MCF 10A (cell line): ENCODE measurements at regions not wholly inside any gene's neighbourhood (a gene's known extent, or its start where the extent isn't known, plus 50 kb on each side); places are given as distances from the start of the nearest gene placed in this dataset.

Experiments used
- BruUV-seq: library from RNA; stranded (reverse); fragments of 400-500 nt; replicated peaks from 2 replicates; lab custom pipeline; 2021; lab: Mats Ljungman, UMichigan
- CTCF ChIA-PET: fragments of 300-600 bp; sonication (Branson Sonifier 250); formaldehyde crosslinking; extraction: SDS; loops from one replicate; lab custom pipeline; 2021; ENCODE audit warnings: antibody characterized with exemption, inconsistent platforms; lab: Yijun Ruan, JAX
- POLR2A ChIA-PET: fragments of 300-600, 350-650 bp; sonication (Branson Sonifier 250); formaldehyde crosslinking; extraction: SDS; loops from one replicate; lab custom pipeline; 2020; ENCODE audit warnings: antibody characterized with exemption, inconsistent platforms; lab: Yijun Ruan, JAX
- DNase-seq: peaks from one replicate; pipeline ENCODE4 v3.0.0-alpha.2; 2018; ENCODE audit not compliant: unreplicated experiment
- H3K27ac Mint-ChIP-seq: one replicate; pipeline ENCODE4 v1.8.0; 2022; ENCODE audit warnings: mild to moderate bottlenecking, low read depth, mixed read lengths; ENCODE audit not compliant: unreplicated experiment
- H3K27me3 Mint-ChIP-seq: one replicate; pipeline ENCODE4 v1.8.0; 2022; ENCODE audit warnings: mixed read lengths; ENCODE audit not compliant: insufficient read depth, unreplicated experiment
- H3K36me3 Mint-ChIP-seq: one replicate; pipeline ENCODE4 v1.8.0; 2022; ENCODE audit warnings: mild to moderate bottlenecking, moderate library complexity, mixed read lengths; ENCODE audit not compliant: insufficient read depth, unreplicated experiment
- H3K4me1 Mint-ChIP-seq: one replicate; pipeline ENCODE4 v1.8.0; 2022; ENCODE audit warnings: mixed read lengths; ENCODE audit not compliant: insufficient read depth, unreplicated experiment
- H3K4me3 Mint-ChIP-seq: one replicate; pipeline ENCODE4 v1.8.0; 2022; ENCODE audit warnings: mild to moderate bottlenecking, moderate library complexity, mixed read lengths; ENCODE audit not compliant: unreplicated experiment
- H3K9me3 Mint-ChIP-seq: one replicate; pipeline ENCODE4 v1.8.0; 2022; ENCODE audit warnings: mixed read lengths; ENCODE audit not compliant: unreplicated experiment
- intact Hi-C: fragments of 100-400 bp; cut with micrococcal nuclease; formaldehyde crosslinking; loops from 2 replicates; pipeline ENCODE4 v1.14.1; 2022
- TF ChIP-seq, protein P1 (sequence below): fragments of 200-600 bp; IDR thresholded peaks from one replicate; pipeline ENCODE4 v1.8.0; 2022; ENCODE audit warnings: antibody characterized with exemption, mild to moderate bottlenecking; ENCODE audit not compliant: unreplicated experiment

DNA sequence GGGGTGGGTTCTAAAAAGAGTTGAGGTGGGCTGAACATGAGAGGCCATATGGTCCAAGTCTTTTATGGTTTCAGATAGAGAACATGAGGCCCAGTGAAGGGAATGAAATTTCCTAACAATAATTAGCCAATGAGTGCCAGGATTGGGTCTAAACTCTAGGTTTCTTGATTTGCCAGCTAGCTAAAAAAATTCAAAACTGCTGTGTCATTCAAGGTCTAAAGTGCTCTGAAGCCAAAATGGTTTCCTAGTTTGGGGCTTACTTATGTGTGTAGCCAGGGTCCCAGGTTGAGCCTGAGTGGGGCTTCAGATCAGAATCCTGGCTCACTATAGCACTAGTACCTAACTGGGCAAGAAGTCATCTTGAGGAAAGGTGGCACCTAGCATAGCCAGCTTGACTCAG lies 55.3 kb upstream of the SYN2 start:
- no peaks in the 10 kb centered on the region for H3K9me3 Mint-ChIP-seq
- H3K4me3 Mint-ChIP-seq: no peak overlapping the region
- peaks cover 40% of the 10 kb centered on the region for H3K27me3 Mint-ChIP-seq
- H3K4me1 Mint-ChIP-seq: no peaks in the 10 kb centered on the region
- intact Hi-C loops: no loop called here
- CTCF ChIA-PET: interaction anchor here (0.7 kb wide), 1 partner anchor 1456 kb away, joined by 3 read pairs; no protein-coding TSS in a partner anchor
- POLR2A ChIA-PET: no interaction called here
- H3K27ac Mint-ChIP-seq: no peak overlapping the region
- no peak for DNase-seq
- H3K36me3 Mint-ChIP-seq: no peaks in the 10 kb centered on the region
- no TSS peak for BruUV-seq
- TF ChIP-seq, protein P1, sequence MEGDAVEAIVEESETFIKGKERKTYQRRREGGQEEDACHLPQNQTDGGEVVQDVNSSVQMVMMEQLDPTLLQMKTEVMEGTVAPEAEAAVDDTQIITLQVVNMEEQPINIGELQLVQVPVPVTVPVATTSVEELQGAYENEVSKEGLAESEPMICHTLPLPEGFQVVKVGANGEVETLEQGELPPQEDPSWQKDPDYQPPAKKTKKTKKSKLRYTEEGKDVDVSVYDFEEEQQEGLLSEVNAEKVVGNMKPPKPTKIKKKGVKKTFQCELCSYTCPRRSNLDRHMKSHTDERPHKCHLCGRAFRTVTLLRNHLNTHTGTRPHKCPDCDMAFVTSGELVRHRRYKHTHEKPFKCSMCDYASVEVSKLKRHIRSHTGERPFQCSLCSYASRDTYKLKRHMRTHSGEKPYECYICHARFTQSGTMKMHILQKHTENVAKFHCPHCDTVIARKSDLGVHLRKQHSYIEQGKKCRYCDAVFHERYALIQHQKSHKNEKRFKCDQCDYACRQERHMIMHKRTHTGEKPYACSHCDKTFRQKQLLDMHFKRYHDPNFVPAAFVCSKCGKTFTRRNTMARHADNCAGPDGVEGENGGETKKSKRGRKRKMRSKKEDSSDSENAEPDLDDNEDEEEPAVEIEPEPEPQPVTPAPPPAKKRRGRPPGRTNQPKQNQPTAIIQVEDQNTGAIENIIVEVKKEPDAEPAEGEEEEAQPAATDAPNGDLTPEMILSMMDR: no peak

DNA sequence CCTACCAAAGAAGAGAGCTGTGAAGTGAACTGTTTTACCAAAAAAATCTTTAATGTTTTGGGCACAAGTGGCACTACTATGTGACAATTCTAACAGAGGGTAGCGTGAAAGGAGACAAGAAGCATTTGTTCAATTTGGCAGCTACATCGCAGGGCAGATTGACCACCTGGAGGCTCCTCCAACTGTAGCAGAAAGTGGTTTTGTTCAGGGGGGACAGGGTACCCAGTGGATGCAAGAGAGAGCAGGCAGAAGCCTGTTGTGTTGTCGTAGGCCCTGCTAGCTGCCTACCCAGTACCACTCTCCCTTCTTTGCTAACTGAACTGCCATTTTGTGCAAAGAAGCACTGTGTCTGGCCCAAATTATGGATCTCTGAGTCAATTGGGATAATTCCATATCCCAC lies 54.8 kb upstream of the SYN2 start:
- Mint-ChIP-seq H3K36me3 (no peaks in the 10 kb centered on the region), H3K4me1 (no peaks in the 10 kb centered on the region), H3K27me3 (peaks cover 40% of the 10 kb centered on the region), H3K4me3 (no peak overlapping the region), H3K9me3 (no peaks in the 10 kb centered on the region), H3K27ac (no peak overlapping the region)
- DNase-seq: no peak
- CTCF ChIA-PET: interaction anchor here (0.7 kb wide), 1 partner anchor 1456 kb away, joined by 3 read pairs; no protein-coding TSS in a partner anchor
- intact Hi-C loops: no loop called here
- POLR2A ChIA-PET: no interaction called here
- TF ChIP-seq, protein P1: no peak
- no TSS peak for BruUV-seq

DNA sequence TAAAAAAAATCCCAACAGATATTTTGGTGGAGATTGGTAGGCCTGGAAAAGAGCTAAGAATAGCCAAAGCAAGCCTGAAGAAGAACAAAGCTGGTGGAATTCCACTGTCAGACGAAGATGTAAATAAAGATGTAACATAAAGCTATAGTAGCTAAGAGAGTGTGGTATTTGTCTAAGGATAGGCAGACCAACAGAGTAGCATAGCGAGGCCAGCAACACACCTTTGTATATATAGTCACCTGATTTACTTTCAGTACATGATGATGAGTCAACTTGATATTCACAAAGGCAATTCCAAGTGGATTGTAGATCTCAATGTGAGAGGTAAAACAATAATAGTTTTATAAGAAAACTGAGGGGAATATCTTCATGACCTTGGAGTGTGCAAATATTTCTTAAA lies 53.6 kb upstream of the SYN2 start:
- CTCF ChIA-PET: no interaction called here
- H3K36me3 Mint-ChIP-seq: no peaks in the 10 kb centered on the region
- POLR2A ChIA-PET: interaction anchor here (0.9 kb wide), 1 partner anchor 13 kb away, joined by 3 read pairs; no protein-coding TSS in a partner anchor

DNA sequence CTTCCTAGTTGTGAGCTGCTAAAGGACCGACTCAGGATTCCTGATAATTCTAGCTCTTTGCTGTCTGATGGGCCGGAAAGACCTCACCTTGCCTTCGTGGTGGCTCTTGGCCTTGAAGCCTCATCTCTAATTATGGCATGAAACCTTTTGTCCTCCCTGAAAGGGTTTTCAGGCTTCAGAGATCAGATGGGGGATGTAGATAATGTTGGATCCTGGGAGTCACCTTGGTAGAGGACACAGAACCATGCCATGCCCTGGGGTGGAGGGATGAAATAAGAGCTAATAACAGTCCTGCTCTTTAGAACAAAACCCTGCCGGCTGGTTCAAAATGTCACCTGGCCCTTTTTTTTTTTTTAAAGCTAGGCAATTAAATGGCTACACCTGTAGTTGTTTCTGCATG lies 50.8 kb upstream of the SYN2 start:
- intact Hi-C loops: no loop called here
- H3K36me3 Mint-ChIP-seq: no peaks in the 10 kb centered on the region
- TF ChIP-seq, protein P1: no peak
- no peak overlapping the region for H3K4me3 Mint-ChIP-seq
- POLR2A ChIA-PET: interaction anchor here (0.5 kb wide), 1 partner anchor 9 kb away, joined by 3 read pairs; no protein-coding TSS in a partner anchor
- no peaks in the 10 kb centered on the region for H3K4me1 Mint-ChIP-seq
- CTCF ChIA-PET: interaction anchor here (0.7 to 2.8 kb wide), 2 partner anchors 9 to 10 kb away, joined by 3 to 13 read pairs; no protein-coding TSS in a partner anchor
- DNase-seq: no peak
- no peaks in the 10 kb centered on the region for H3K9me3 Mint-ChIP-seq
- no peak overlapping the region for H3K27ac Mint-ChIP-seq
- H3K27me3 Mint-ChIP-seq: peaks cover 32% of the 10 kb centered on the region
- BruUV-seq: no TSS peak

More for the DNA sequence above, 53.6 kb upstream of the SYN2 start:
- H3K27ac Mint-ChIP-seq: no peak overlapping the region
- TF ChIP-seq, protein P1: no peak
- intact Hi-C loops: no loop called here
- BruUV-seq: no TSS peak
- DNase-seq: no peak
- H3K27me3 Mint-ChIP-seq: peaks cover 40% of the 10 kb centered on the region
- no peak overlapping the region for H3K4me3 Mint-ChIP-seq
- H3K4me1 Mint-ChIP-seq: no peaks in the 10 kb centered on the region
- H3K9me3 Mint-ChIP-seq: no peaks in the 10 kb centered on the region
